Activated naive CD4-positive, alpha-beta T cell treated with anti-CD3 and anti-CD28 coated beads, Interleukin-2, amount 50 U/mL, for 24 hours (primary cell): ENCODE measurements at regions not wholly inside any gene's neighbourhood (a gene's known extent, or its start where the extent isn't known, plus 50 kb on each side); places are given as distances from the start of the nearest gene placed in this dataset.

Experiments used
- H3K27ac Mint-ChIP-seq: one replicate; pipeline ENCODE4 v1.8.0; 2021; ENCODE audit warnings: mild to moderate bottlenecking, mixed read lengths
- H3K27me3 Mint-ChIP-seq: one replicate; pipeline ENCODE4 v1.8.0; 2021; ENCODE audit warnings: mixed read lengths
- H3K36me3 Mint-ChIP-seq: one replicate; pipeline ENCODE4 v1.8.0; 2021; ENCODE audit warnings: mixed read lengths
- H3K4me1 Mint-ChIP-seq: one replicate; pipeline ENCODE4 v1.8.0; 2021; ENCODE audit warnings: mixed read lengths
- H3K4me3 Mint-ChIP-seq: one replicate; pipeline ENCODE4 v1.8.0; 2021; ENCODE audit warnings: mild to moderate bottlenecking, mixed read lengths
- H3K9me3 Mint-ChIP-seq: one replicate; pipeline ENCODE4 v1.8.0; 2021; ENCODE audit warnings: mixed read lengths

- Mint-ChIP-seq H3K9me3 (peaks cover 9% of the 10 kb centered on the region), H3K4me1 (no peaks in the 10 kb centered on the region), H3K27me3 (no peaks in the 10 kb centered on the region), H3K27ac (no peak overlapping the region), H3K4me3 (no peak overlapping the region), H3K36me3 (no peaks in the 10 kb centered on the region)
Measured at GRCh38 chr13:60772726-60773125, 375.7 kb downstream of the TDRD3 start.

- H3K36me3 Mint-ChIP-seq: no peaks in the 10 kb centered on the region
- no peaks in the 10 kb centered on the region for H3K4me1 Mint-ChIP-seq
- no peak overlapping the region for H3K4me3 Mint-ChIP-seq
- H3K27ac Mint-ChIP-seq: no peak overlapping the region
- H3K9me3 Mint-ChIP-seq: peaks cover 23% of the 10 kb centered on the region
- H3K27me3 Mint-ChIP-seq: no peaks in the 10 kb centered on the region
Measured at GRCh38 chr13:60765700-60766411, 368.8 kb downstream of the TDRD3 start.

- H3K27me3 Mint-ChIP-seq: no peaks in the 10 kb centered on the region
- H3K4me1 Mint-ChIP-seq: no peaks in the 10 kb centered on the region
- no peaks in the 10 kb centered on the region for H3K36me3 Mint-ChIP-seq
- peaks cover 9% of the 10 kb centered on the region for H3K9me3 Mint-ChIP-seq
- H3K4me3 Mint-ChIP-seq: no peak overlapping the region
- no peak overlapping the region for H3K27ac Mint-ChIP-seq
Measured at GRCh38 chr13:60759499-60759898, 362.5 kb downstream of the TDRD3 start.

- Mint-ChIP-seq H3K4me3 (no peak overlapping the region), H3K27me3 (no peaks in the 10 kb centered on the region), H3K36me3 (no peaks in the 10 kb centered on the region), H3K27ac (no peak overlapping the region), H3K4me1 (no peaks in the 10 kb centered on the region), H3K9me3 (peaks cover 9% of the 10 kb centered on the region)
Measured at GRCh38 chr13:60758637-60759036, 361.6 kb downstream of the TDRD3 start.

GRCh38 chr13:60757501-60758215 is 360.6 kb downstream of the TDRD3 start:
- Mint-ChIP-seq H3K4me3 (no peak overlapping the region), H3K27me3 (no peaks in the 10 kb centered on the region), H3K9me3 (peaks cover 4% of the 10 kb centered on the region), H3K27ac (no peak overlapping the region), H3K36me3 (no peaks in the 10 kb centered on the region), H3K4me1 (no peaks in the 10 kb centered on the region)

GRCh38 chr13:60756306-60756705 is 359.3 kb downstream of the TDRD3 start:
- Mint-ChIP-seq H3K27ac (no peak overlapping the region), H3K27me3 (no peaks in the 10 kb centered on the region), H3K4me1 (no peaks in the 10 kb centered on the region), H3K9me3 (no peaks in the 10 kb centered on the region), H3K36me3 (no peaks in the 10 kb centered on the region), H3K4me3 (no peak overlapping the region)

GRCh38 chr13:60755380-60756163 is 358.6 kb downstream of the TDRD3 start:
- no peak overlapping the region for H3K27ac Mint-ChIP-seq
- H3K27me3 Mint-ChIP-seq: no peaks in the 10 kb centered on the region
- H3K9me3 Mint-ChIP-seq: no peaks in the 10 kb centered on the region
- no peak overlapping the region for H3K4me3 Mint-ChIP-seq
- H3K36me3 Mint-ChIP-seq: no peaks in the 10 kb centered on the region
- H3K4me1 Mint-ChIP-seq: no peaks in the 10 kb centered on the region

GRCh38 chr13:60754211-60755090 is 357.4 kb downstream of the TDRD3 start:
- no peaks in the 10 kb centered on the region for H3K4me1 Mint-ChIP-seq
- peak overlapping the region; percentile 55 for H3K27ac Mint-ChIP-seq
- no peaks in the 10 kb centered on the region for H3K27me3 Mint-ChIP-seq
- no peaks in the 10 kb centered on the region for H3K36me3 Mint-ChIP-seq
- H3K4me3 Mint-ChIP-seq: no peak overlapping the region
- no peaks in the 10 kb centered on the region for H3K9me3 Mint-ChIP-seq

- Mint-ChIP-seq H3K36me3 (no peaks in the 10 kb centered on the region), H3K27ac (no peak overlapping the region), H3K9me3 (no peaks in the 10 kb centered on the region), H3K4me3 (no peak overlapping the region), H3K4me1 (no peaks in the 10 kb centered on the region), H3K27me3 (no peaks in the 10 kb centered on the region)
Measured at GRCh38 chr13:60753641-60754040, 356.6 kb downstream of the TDRD3 start.

GRCh38 chr13:60745343-60745742 is 348.3 kb downstream of the TDRD3 start:
- Mint-ChIP-seq H3K27ac (no peak overlapping the region), H3K36me3 (no peaks in the 10 kb centered on the region), H3K9me3 (peaks cover 4% of the 10 kb centered on the region), H3K4me3 (no peak overlapping the region), H3K4me1 (no peaks in the 10 kb centered on the region), H3K27me3 (no peaks in the 10 kb centered on the region)

GRCh38 chr13:60733933-60734332 is 336.9 kb downstream of the TDRD3 start:
- Mint-ChIP-seq H3K9me3 (peaks cover 16% of the 10 kb centered on the region), H3K4me1 (no peaks in the 10 kb centered on the region), H3K27ac (no peak overlapping the region), H3K27me3 (no peaks in the 10 kb centered on the region), H3K36me3 (no peaks in the 10 kb centered on the region), H3K4me3 (no peak overlapping the region)

GRCh38 chr13:60727140-60727539 is 330.1 kb downstream of the TDRD3 start:
- Mint-ChIP-seq H3K4me1 (no peaks in the 10 kb centered on the region), H3K36me3 (no peaks in the 10 kb centered on the region), H3K9me3 (peaks cover 5% of the 10 kb centered on the region), H3K27ac (no peak overlapping the region), H3K27me3 (no peaks in the 10 kb centered on the region), H3K4me3 (no peak overlapping the region)

- Mint-ChIP-seq H3K27ac (no peak overlapping the region), H3K4me1 (no peaks in the 10 kb centered on the region), H3K27me3 (no peaks in the 10 kb centered on the region), H3K4me3 (no peak overlapping the region), H3K36me3 (no peaks in the 10 kb centered on the region), H3K9me3 (no peaks in the 10 kb centered on the region)
Measured at GRCh38 chr13:60721063-60721462, 324.0 kb downstream of the TDRD3 start.

GRCh38 chr13:60720590-60720989 is 323.6 kb downstream of the TDRD3 start:
- H3K36me3 Mint-ChIP-seq: no peaks in the 10 kb centered on the region
- no peak overlapping the region for H3K27ac Mint-ChIP-seq
- H3K9me3 Mint-ChIP-seq: no peaks in the 10 kb centered on the region
- H3K4me1 Mint-ChIP-seq: no peaks in the 10 kb centered on the region
- H3K4me3 Mint-ChIP-seq: no peak overlapping the region
- H3K27me3 Mint-ChIP-seq: no peaks in the 10 kb centered on the region

- Mint-ChIP-seq H3K27ac (no peak overlapping the region), H3K4me3 (no peak overlapping the region), H3K27me3 (no peaks in the 10 kb centered on the region), H3K36me3 (no peaks in the 10 kb centered on the region), H3K9me3 (no peaks in the 10 kb centered on the region), H3K4me1 (no peaks in the 10 kb centered on the region)
Measured at GRCh38 chr13:60716313-60716712, 319.3 kb downstream of the TDRD3 start.
